ENCODE measurements at regions not wholly inside any gene's neighbourhood (a gene's known extent, or its start where the extent isn't known, plus 50 kb on each side); places are given as distances from the start of the nearest gene placed in this dataset.

- TF ChIP-seq CTCF (IDR thresholded peaks at IDR 0.05) (no peak), POLR2AphosphoS5 (IDR thresholded peaks at IDR 0.05; ENCODE audit: low read depth, low read length) (no peak)
These were observed 78.6 kb upstream of the NEURL1B start for GRCh38 chr5:172562443-172562842.

Data from Panc1 (cell line).